Upper lobe of right lung (tissue), 1 donor: ENCODE measurements at regions not wholly inside any gene's neighbourhood (a gene's known extent, or its start where the extent isn't known, plus 50 kb on each side); places are given as distances from the start of the nearest gene placed in this dataset.
"Not testable (repeated sequence)": the region's sequence is repeated elsewhere in the genome, so short reads cannot be mapped to it uniquely, and the experiment has no call there.

Experiments
- ATAC-seq: fragments of 200-7000 bp; cut with Tn5 transposase; one replicate; pipeline ENCODE4 v1.9.1; 2020; ENCODE audit warnings: mild to moderate bottlenecking, moderate library complexity
- DNase-seq: peaks from one replicate; pipeline ENCODE4 v3.0.0-alpha.2; 2020
- H3K27ac ChIP-seq: fragments of 200-600 bp; one replicate; pipeline ENCODE4 v1.8.0; 2022
- H3K27me3 ChIP-seq: fragments of 200-600 bp; one replicate; pipeline ENCODE4 v1.8.0; 2022; ENCODE audit warnings: mild to moderate bottlenecking
- H3K36me3 ChIP-seq: fragments of 200-600 bp; one replicate; pipeline ENCODE4 v1.8.0; 2022
- H3K4me1 ChIP-seq: fragments of 200-600 bp; one replicate; pipeline ENCODE4 v1.8.0; 2022
- H3K4me3 ChIP-seq: fragments of 200-600 bp; one replicate; pipeline ENCODE4 v1.8.0; 2022; ENCODE audit warnings: mild to moderate bottlenecking
- H3K9me3 ChIP-seq: fragments of 200-600 bp; one replicate; pipeline ENCODE4 v1.8.0; 2022
- CTCF ChIP-seq: fragments of 200-600 bp; IDR thresholded peaks from one replicate; pipeline ENCODE4 v1.8.0; 2022; ENCODE audit warnings: antibody characterized with exemption
- intact Hi-C: fragments of 100-400 bp; cut with DNase I; formaldehyde crosslinking; loops from one replicate; pipeline ENCODE4 v1.11.0; 2022
- donor health status: DM: no; HTN: yes; CAD: no; lungs with severe emphysema.

- no peaks in the 10 kb centered on the region for H3K4me1 ChIP-seq
- H3K27me3 ChIP-seq: no peaks in the 10 kb centered on the region
- H3K9me3 ChIP-seq: no peaks in the 10 kb centered on the region
- ATAC-seq: no peak
- H3K27ac ChIP-seq: no peak overlapping the region
- no peaks in the 10 kb centered on the region for H3K36me3 ChIP-seq
- intact Hi-C loops: no loop called here
- no peak for DNase-seq
- no peak overlapping the region for H3K4me3 ChIP-seq
- no peak for TF ChIP-seq CTCF
Observed at GRCh38 chr2:163142618-163143017, 304.1 kb upstream of the KCNH7 start.

DNA sequence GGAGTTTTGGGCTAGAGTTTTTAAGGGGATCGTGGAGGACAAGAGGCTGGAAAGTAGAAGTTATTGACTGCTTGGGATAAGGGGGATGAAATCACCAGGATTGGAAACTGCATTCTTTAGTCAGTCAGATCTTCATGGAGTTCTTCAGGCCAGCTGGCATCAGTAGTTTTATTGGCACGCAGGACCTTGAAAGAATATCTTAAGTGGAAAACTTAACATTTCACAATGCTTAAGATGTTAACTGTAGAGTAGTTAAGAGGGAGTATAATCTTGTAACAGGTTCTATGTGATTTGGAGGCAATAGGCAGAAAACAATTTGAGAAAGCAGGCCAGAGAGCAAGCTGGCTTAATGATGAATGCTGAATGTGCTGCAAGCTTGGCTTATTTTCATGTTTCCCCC lies 300.4 kb upstream of the KCNH7 start:
- no peaks in the 10 kb centered on the region for H3K27me3 ChIP-seq
- no peaks in the 10 kb centered on the region for H3K36me3 ChIP-seq
- intact Hi-C loops: no loop called here
- no peak overlapping the region for H3K27ac ChIP-seq
- H3K9me3 ChIP-seq: no peaks in the 10 kb centered on the region
- H3K4me1 ChIP-seq: no peaks in the 10 kb centered on the region
- DNase-seq (no peak), ATAC-seq (peak; percentile 26)
- no peak overlapping the region for H3K4me3 ChIP-seq
- no peak for TF ChIP-seq CTCF

GRCh38 chr2:163135256-163135655 lies 296.7 kb upstream of the KCNH7 start:
- H3K27ac ChIP-seq: no peak overlapping the region
- intact Hi-C loops: no loop called here
- DNase-seq: no peak
- H3K27me3 ChIP-seq: no peaks in the 10 kb centered on the region
- no peak for ATAC-seq
- H3K9me3 ChIP-seq: no peaks in the 10 kb centered on the region
- no peak overlapping the region for H3K4me3 ChIP-seq
- H3K4me1 ChIP-seq: no peaks in the 10 kb centered on the region
- TF ChIP-seq CTCF: no peak
- H3K36me3 ChIP-seq: no peaks in the 10 kb centered on the region

GRCh38 chr2:163133602-163134001 lies 295.0 kb upstream of the KCNH7 start:
- no peak overlapping the region for H3K4me3 ChIP-seq
- no peak overlapping the region for H3K27ac ChIP-seq
- no peaks in the 10 kb centered on the region for H3K9me3 ChIP-seq
- DNase-seq: no peak
- no peaks in the 10 kb centered on the region for H3K36me3 ChIP-seq
- intact Hi-C loops: no loop called here
- no peak for ATAC-seq
- no peak for TF ChIP-seq CTCF
- H3K27me3 ChIP-seq: no peaks in the 10 kb centered on the region
- no peaks in the 10 kb centered on the region for H3K4me1 ChIP-seq

- TF ChIP-seq CTCF: peak; percentile 41
- H3K36me3 ChIP-seq: no peaks in the 10 kb centered on the region
- no peaks in the 10 kb centered on the region for H3K4me1 ChIP-seq
- no peak overlapping the region for H3K27ac ChIP-seq
- no peak overlapping the region for H3K4me3 ChIP-seq
- no peak for DNase-seq
- ATAC-seq: no peak
- no peaks in the 10 kb centered on the region for H3K27me3 ChIP-seq
- no peaks in the 10 kb centered on the region for H3K9me3 ChIP-seq
- intact Hi-C loops: no loop called here
Observed at GRCh38 chr2:163132850-163133249, 294.3 kb upstream of the KCNH7 start.

GRCh38 chr2:163132207-163132606 lies 293.6 kb upstream of the KCNH7 start:
- H3K4me3 ChIP-seq, H3K27ac ChIP-seq, intact Hi-C loops, H3K27me3 ChIP-seq, H3K9me3 ChIP-seq, ATAC-seq, H3K4me1 ChIP-seq, DNase-seq, H3K36me3 ChIP-seq: not testable (repeated sequence)
